GM12874 (cell line): ENCODE measurements at regions not wholly inside any gene's neighbourhood (a gene's known extent, or its start where the extent isn't known, plus 50 kb on each side); places are given as distances from the start of the nearest gene placed in this dataset.

ENCODE experiments used
- CTCF ChIP-seq: IDR thresholded peaks from 2 replicates; pipeline ENCODE4 v1.5.1; 2011; ENCODE audit warnings: low read depth, mild to moderate bottlenecking, control low read depth, low read length, moderate library complexity; ENCODE audit not compliant: insufficient read depth

- TF ChIP-seq CTCF = no peak
Observed at GRCh38 chr9:13568841-13569601, 289.5 kb upstream of the MPDZ start.

- no peak for TF ChIP-seq CTCF
Observed at GRCh38 chr9:13568405-13568804, 288.9 kb upstream of the MPDZ start.

- no peak for TF ChIP-seq CTCF
Observed at GRCh38 chr9:13567833-13568232, 288.3 kb upstream of the MPDZ start.

GRCh38 chr9:13557746-13558145 is 278.3 kb upstream of the MPDZ start:
- no peak for TF ChIP-seq CTCF

GRCh38 chr9:13556656-13557055 is 277.2 kb upstream of the MPDZ start:
- TF ChIP-seq CTCF = no peak

GRCh38 chr9:13555989-13556500 is 276.6 kb upstream of the MPDZ start:
- TF ChIP-seq CTCF = no peak

- TF ChIP-seq CTCF = no peak
Observed at GRCh38 chr9:13555516-13555915, 276.0 kb upstream of the MPDZ start.
